ENCODE measurements at regions not wholly inside any gene's neighbourhood (a gene's known extent, or its start where the extent isn't known, plus 50 kb on each side); places are given as distances from the start of the nearest gene placed in this dataset.

DNA sequence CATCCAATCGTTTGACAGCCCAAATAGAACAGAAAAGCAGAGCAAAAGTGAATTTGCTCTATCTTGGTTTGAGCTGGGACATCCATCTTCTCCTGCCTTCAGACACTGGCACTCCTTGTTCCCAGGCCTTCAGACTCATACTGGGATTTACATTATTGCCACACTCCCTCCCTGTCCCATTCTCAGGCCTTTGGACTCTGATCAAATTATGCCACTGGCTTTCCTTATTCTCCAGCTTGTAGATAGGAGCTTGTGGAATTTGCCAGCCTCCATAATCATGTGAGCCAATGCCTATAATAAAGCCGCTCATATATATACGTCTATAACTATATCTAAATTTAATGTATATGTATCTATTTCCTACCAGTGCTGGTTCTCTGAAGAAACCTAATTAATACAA is 568.3 kb upstream of the KIRREL3 start:
- H3K36me3 ChIP-seq: no peaks in the 10 kb centered on the region
- intact Hi-C loops (cut with DNase I): no loop called here
- H3K9me3 ChIP-seq: no peaks in the 10 kb centered on the region
- TF ChIP-seq POLR2A (IDR thresholded peaks at IDR 0.05) (no peak), POLR2AphosphoS5 (IDR thresholded peaks at IDR 0.05) (no peak)
- TF ChIP-seq, protein P1, sequence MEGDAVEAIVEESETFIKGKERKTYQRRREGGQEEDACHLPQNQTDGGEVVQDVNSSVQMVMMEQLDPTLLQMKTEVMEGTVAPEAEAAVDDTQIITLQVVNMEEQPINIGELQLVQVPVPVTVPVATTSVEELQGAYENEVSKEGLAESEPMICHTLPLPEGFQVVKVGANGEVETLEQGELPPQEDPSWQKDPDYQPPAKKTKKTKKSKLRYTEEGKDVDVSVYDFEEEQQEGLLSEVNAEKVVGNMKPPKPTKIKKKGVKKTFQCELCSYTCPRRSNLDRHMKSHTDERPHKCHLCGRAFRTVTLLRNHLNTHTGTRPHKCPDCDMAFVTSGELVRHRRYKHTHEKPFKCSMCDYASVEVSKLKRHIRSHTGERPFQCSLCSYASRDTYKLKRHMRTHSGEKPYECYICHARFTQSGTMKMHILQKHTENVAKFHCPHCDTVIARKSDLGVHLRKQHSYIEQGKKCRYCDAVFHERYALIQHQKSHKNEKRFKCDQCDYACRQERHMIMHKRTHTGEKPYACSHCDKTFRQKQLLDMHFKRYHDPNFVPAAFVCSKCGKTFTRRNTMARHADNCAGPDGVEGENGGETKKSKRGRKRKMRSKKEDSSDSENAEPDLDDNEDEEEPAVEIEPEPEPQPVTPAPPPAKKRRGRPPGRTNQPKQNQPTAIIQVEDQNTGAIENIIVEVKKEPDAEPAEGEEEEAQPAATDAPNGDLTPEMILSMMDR (IDR thresholded peaks at IDR 0.05): no peak
- WGBS: 76% methylated on average over 3 of the region's 3 CpGs
- no peaks in the 10 kb centered on the region for H3K4me1 ChIP-seq (replicated peaks)
- no peaks in the 10 kb centered on the region for H3K27me3 ChIP-seq (replicated peaks; ENCODE audit: insufficient read depth)
- no peak overlapping the region for H3K4me3 ChIP-seq
- no peak overlapping the region for H3K27ac ChIP-seq
- no peak for DNase-seq (ENCODE audit: low spot score)

GRCh38 chr11:127567237-127567932 is 566.8 kb upstream of the KIRREL3 start:
- Histone ChIP-seq H3K4me3 (no peak overlapping the region), H3K27ac (no peak overlapping the region), H3K27me3 (replicated peaks; ENCODE audit: insufficient read depth) (no peaks in the 10 kb centered on the region), H3K4me1 (replicated peaks) (no peaks in the 10 kb centered on the region), H3K36me3 (no peaks in the 10 kb centered on the region), H3K9me3 (no peaks in the 10 kb centered on the region)
- WGBS: 57% methylated on average over 2 of the region's 2 CpGs
- no peak for DNase-seq (ENCODE audit: low spot score)
- intact Hi-C loops (cut with DNase I): no loop called here
- TF ChIP-seq, protein P1 (IDR thresholded peaks at IDR 0.05): no peak
- TF ChIP-seq POLR2A (IDR thresholded peaks at IDR 0.05): no peak
- TF ChIP-seq POLR2AphosphoS5 (IDR thresholded peaks at IDR 0.05): no peak

DNA sequence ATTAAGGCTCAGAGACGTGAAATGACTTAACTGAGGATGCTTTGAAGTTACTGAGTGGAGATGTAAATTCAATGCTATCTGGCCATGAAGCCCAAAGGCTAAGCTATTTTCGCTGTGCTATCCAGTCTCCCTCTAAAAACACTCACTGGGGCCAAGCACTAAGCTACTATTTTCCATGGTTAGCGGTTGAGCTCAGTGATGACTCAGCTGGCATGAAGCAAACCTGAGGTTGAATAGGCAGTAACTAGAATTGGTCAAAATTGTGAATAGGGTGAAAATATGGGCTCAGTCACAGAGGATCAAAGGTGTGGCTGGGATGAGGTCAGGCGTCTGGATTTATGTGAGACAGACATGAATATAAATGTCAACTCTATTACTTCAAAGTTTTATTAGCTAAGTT is 564.2 kb upstream of the KIRREL3 start:
- H3K9me3 ChIP-seq: no peaks in the 10 kb centered on the region
- H3K36me3 ChIP-seq: no peaks in the 10 kb centered on the region
- no peaks in the 10 kb centered on the region for H3K27me3 ChIP-seq (replicated peaks; ENCODE audit: insufficient read depth)
- H3K4me3 ChIP-seq: no peak overlapping the region
- no peak for TF ChIP-seq POLR2A (IDR thresholded peaks at IDR 0.05)
- TF ChIP-seq, protein P1 (IDR thresholded peaks at IDR 0.05): no peak
- no peak for TF ChIP-seq POLR2AphosphoS5 (IDR thresholded peaks at IDR 0.05)
- H3K27ac ChIP-seq: no peak overlapping the region
- DNase-seq (ENCODE audit: low spot score): no peak
- intact Hi-C loops (cut with DNase I): no loop called here
- no peaks in the 10 kb centered on the region for H3K4me1 ChIP-seq (replicated peaks)
- WGBS: 61% methylated on average over 4 of the region's 4 CpGs

GRCh38 chr11:127559978-127560377 is 559.4 kb upstream of the KIRREL3 start:
- intact Hi-C loops (cut with DNase I): no loop called here
- no peaks in the 10 kb centered on the region for H3K9me3 ChIP-seq
- WGBS: 64% methylated on average over 2 of the region's 2 CpGs
- H3K4me1 ChIP-seq (replicated peaks): no peaks in the 10 kb centered on the region
- TF ChIP-seq POLR2A (IDR thresholded peaks at IDR 0.05) (no peak), POLR2AphosphoS5 (IDR thresholded peaks at IDR 0.05) (no peak)
- TF ChIP-seq, protein P1 (IDR thresholded peaks at IDR 0.05): no peak
- no peak for DNase-seq (ENCODE audit: low spot score)
- H3K4me3 ChIP-seq: no peak overlapping the region
- H3K36me3 ChIP-seq: no peaks in the 10 kb centered on the region
- peaks cover 3% of the 10 kb centered on the region for H3K27me3 ChIP-seq (replicated peaks; ENCODE audit: insufficient read depth)
- no peak overlapping the region for H3K27ac ChIP-seq

- intact Hi-C loops (cut with DNase I): no loop called here
- 88% methylated on average over 6 of the region's 6 CpGs for WGBS
- no peaks in the 10 kb centered on the region for H3K4me1 ChIP-seq (replicated peaks)
- H3K27me3 ChIP-seq (replicated peaks; ENCODE audit: insufficient read depth): no peaks in the 10 kb centered on the region
- H3K4me3 ChIP-seq: no peak overlapping the region
- no peaks in the 10 kb centered on the region for H3K9me3 ChIP-seq
- no peak for TF ChIP-seq POLR2AphosphoS5 (IDR thresholded peaks at IDR 0.05)
- TF ChIP-seq POLR2A (IDR thresholded peaks at IDR 0.05): no peak
- TF ChIP-seq, protein P1 (IDR thresholded peaks at IDR 0.05): no peak
- DNase-seq (ENCODE audit: low spot score): no peak
- H3K27ac ChIP-seq: no peak overlapping the region
- H3K36me3 ChIP-seq: no peaks in the 10 kb centered on the region
Observed at GRCh38 chr11:127552446-127552845, 551.9 kb upstream of the KIRREL3 start.

Data from prostate gland (tissue), 2 donors.